PC-3 (cell line): ENCODE measurements at regions not wholly inside any gene's neighbourhood (a gene's known extent, or its start where the extent isn't known, plus 50 kb on each side); places are given as distances from the start of the nearest gene placed in this dataset.
"Not testable (repeated sequence)": the region's sequence is repeated elsewhere in the genome, so short reads cannot be mapped to it uniquely, and the experiment has no call there.

ENCODE experiments used
- ATAC-seq: fragments of 200-7000 bp; cut with Tn5 transposase; 2 replicates; pipeline ENCODE4 v1.9.1; 2020; ENCODE audit warnings: mild to moderate bottlenecking, moderate library complexity
- BruUV-seq: library from RNA; stranded (reverse); fragments of 400-500 nt; replicated peaks from 2 replicates; lab custom pipeline; 2021; lab: Mats Ljungman, UMichigan
- CTCF ChIA-PET: fragments of 300-600 bp; sonication (Branson Sonifier 250); formaldehyde crosslinking; loops from one replicate; lab custom pipeline; 2022; ENCODE audit warnings: antibody characterized with exemption; lab: Charles Lee
- POLR2A ChIA-PET: fragments of 300-600 bp; sonication (Branson Sonifier 250); formaldehyde crosslinking; loops from one replicate; lab custom pipeline; 2022; ENCODE audit warnings: antibody characterized with exemption; ENCODE audit not compliant: unreplicated experiment; lab: Charles Lee
- DNase-seq: peaks from one replicate; pipeline ENCODE4 v3.0.0-alpha.2; 2015
- H2AFZ ChIP-seq: fragments of 300-600 bp; sonication (generic); 2 replicates; pipeline ENCODE4 v1.6.0; 2016; ENCODE audit warnings: antibody characterized with exemption, low read length
- H3F3A ChIP-seq: fragments of 300-600 bp; sonication (generic); one replicate; pipeline ENCODE4 v1.6.0; 2017; ENCODE audit warnings: antibody characterized with exemption, low read length, control low read depth, mild to moderate bottlenecking; ENCODE audit not compliant: unreplicated experiment
- H3K27ac ChIP-seq: fragments of 300-600 bp; sonication (generic); 2 replicates; pipeline ENCODE4 v1.5.1; 2016; ENCODE audit warnings: mild to moderate bottlenecking, low read length
- H3K27me3 ChIP-seq: fragments of 300-600 bp; sonication (generic); 2 replicates; pipeline ENCODE4 v1.6.1; 2016; ENCODE audit warnings: low read length, mixed read lengths
- H3K36me3 ChIP-seq: fragments of 300-600 bp; sonication (generic); 2 replicates; pipeline ENCODE4 v1.6.1; 2016; ENCODE audit warnings: low read depth, mixed run types, low read length, mixed read lengths
- H3K4me1 ChIP-seq: fragments of 300-600 bp; sonication (generic); 2 replicates; pipeline ENCODE4 v1.5.1; 2016; ENCODE audit warnings: low read length; ENCODE audit not compliant: insufficient read depth
- H3K4me2 ChIP-seq: fragments of 300-600 bp; sonication (generic); 2 replicates; pipeline ENCODE4 v1.6.0; 2016; ENCODE audit warnings: low read length
- H3K4me3 ChIP-seq: fragments of 300-600 bp; sonication (generic); 2 replicates; pipeline ENCODE4 v1.5.1; 2016; ENCODE audit warnings: mild to moderate bottlenecking, low read length, mixed read lengths
- H3K79me2 ChIP-seq: fragments of 300-600 bp; sonication (generic); 2 replicates; pipeline ENCODE4 v1.6.1; 2017; ENCODE audit warnings: low read length, mixed read lengths
- H3K9ac ChIP-seq: fragments of 300-600 bp; sonication (generic); 2 replicates; pipeline ENCODE4 v1.6.0; 2016; ENCODE audit warnings: mild to moderate bottlenecking, low read length
- H3K9me2 ChIP-seq: fragments of 300-600 bp; sonication (generic); replicated peaks from 2 replicates; pipeline ENCODE4 v1.6.1; 2016; ENCODE audit warnings: mixed run types, low read length, mixed read lengths
- H3K9me3 ChIP-seq: fragments of 300-600 bp; sonication (generic); 2 replicates; pipeline ENCODE4 v1.6.1; 2016; ENCODE audit warnings: low read length, mixed read lengths
- H4K20me1 ChIP-seq: fragments of 300-600 bp; sonication (generic); 2 replicates; pipeline ENCODE4 v1.6.1; 2016; ENCODE audit warnings: low read length, mixed read lengths
- intact Hi-C: fragments of 100-400 bp; cut with micrococcal nuclease; formaldehyde crosslinking; loops from 2 replicates; pipeline ENCODE4 v1.9.0; 2023

DNA sequence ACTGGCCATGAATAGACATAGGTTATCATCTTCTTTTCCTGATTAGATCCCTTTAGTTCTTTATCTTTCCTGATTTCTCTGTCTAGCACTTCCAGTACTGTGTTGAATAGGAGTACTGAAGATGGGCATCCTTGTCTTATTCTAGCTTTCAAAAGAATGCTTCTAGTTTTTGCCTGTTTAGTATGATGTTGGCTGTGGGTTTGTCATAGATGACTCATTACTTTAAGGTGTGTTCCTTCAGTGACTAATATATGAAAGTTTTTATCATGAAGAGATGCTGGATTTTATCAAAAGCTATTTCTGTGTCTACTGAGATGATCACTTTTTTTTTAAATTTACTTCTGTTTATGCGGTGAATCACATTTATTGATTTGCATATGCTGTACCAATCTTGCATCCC is 832.3 kb downstream of the PCDH11X start:
- ATAC-seq, result peak; percentile 78
- H3K27me3 ChIP-seq, H3K9me2 ChIP-seq, H3K36me3 ChIP-seq, CTCF ChIA-PET, H3K27ac ChIP-seq, H3K4me3 ChIP-seq, H3K4me2 ChIP-seq, DNase-seq, H4K20me1 ChIP-seq, POLR2A ChIA-PET, BruUV-seq, H3K9ac ChIP-seq, H3F3A ChIP-seq, intact Hi-C loops, H3K4me1 ChIP-seq, H2AFZ ChIP-seq, H3K79me2 ChIP-seq, H3K9me3 ChIP-seq: not testable (repeated sequence)

DNA sequence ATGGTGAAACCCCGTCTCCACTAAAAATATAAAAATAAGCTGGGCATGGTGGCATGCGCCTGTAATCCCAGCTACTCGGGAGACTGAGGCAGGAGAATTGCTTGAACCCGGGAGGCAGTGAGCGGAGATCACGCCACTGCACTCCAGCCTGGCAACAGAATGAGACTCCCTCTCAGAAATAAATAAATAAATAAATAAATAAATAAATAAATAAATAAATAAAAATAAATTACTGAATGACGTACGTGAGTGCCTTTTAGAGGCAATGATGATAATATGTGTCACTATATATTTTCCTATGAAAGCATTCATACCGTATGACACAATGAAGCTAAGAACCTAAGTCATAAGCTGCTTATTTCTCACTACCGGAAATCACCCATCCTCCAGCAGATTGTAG is 847.5 kb downstream of the PCDH11X start:
- H3K4me3 ChIP-seq, H3K4me1 ChIP-seq, DNase-seq, H3K4me2 ChIP-seq, H3K9me2 ChIP-seq, BruUV-seq, CTCF ChIA-PET, H3K9ac ChIP-seq, POLR2A ChIA-PET, ATAC-seq, H4K20me1 ChIP-seq, H3K9me3 ChIP-seq, intact Hi-C loops, H3K27ac ChIP-seq, H3K27me3 ChIP-seq, H2AFZ ChIP-seq, H3F3A ChIP-seq, H3K36me3 ChIP-seq, H3K79me2 ChIP-seq: not testable (repeated sequence)

DNA sequence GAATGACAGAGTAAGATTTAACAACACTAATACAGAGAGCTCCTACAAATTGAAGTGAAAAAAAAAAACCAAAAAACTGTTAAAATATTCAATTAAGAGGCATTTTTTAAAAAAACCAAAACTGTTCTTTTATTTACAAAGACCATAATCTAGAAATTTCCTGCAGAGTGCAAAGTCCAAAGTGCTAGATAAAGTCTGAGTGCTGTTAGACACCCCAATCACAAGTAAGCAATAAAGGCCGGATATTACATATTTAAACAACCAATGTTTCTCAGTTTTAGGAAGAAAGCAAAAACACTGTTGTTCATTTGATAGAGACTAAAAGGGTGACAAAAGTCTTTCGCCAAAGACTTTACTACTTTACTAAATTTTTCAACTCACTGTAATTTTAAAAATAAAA is 878.4 kb downstream of the PCDH11X start:
- H3K9ac ChIP-seq, H3K4me2 ChIP-seq, BruUV-seq, POLR2A ChIA-PET, H4K20me1 ChIP-seq, H2AFZ ChIP-seq, H3K27me3 ChIP-seq, H3K4me3 ChIP-seq, H3F3A ChIP-seq, H3K9me3 ChIP-seq, H3K9me2 ChIP-seq, DNase-seq, H3K4me1 ChIP-seq, intact Hi-C loops, H3K79me2 ChIP-seq, ATAC-seq, H3K36me3 ChIP-seq, CTCF ChIA-PET, H3K27ac ChIP-seq: not testable (repeated sequence)

DNA sequence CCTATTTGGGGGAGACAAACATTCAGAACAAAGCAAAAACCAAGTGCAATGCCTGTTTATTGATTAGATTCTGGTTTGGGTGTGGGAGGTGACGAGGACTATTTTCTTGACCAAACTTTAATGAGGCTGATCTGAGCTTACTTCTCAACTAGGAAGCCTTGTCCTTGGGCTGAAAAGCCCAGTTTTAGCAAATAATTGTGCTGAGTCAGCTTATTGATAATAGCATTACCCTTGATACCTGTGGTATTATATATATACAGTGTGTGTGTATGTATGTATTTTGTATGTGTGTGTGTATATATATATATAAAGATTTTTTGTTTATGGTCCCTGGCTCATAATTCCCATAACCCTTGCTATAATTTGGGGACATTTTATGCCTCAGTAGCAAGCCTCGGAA is 880.6 kb downstream of the PCDH11X start:
- H3K4me2 ChIP-seq, H3K27me3 ChIP-seq, H3K36me3 ChIP-seq, H3K9me2 ChIP-seq, H3K79me2 ChIP-seq, H3K4me1 ChIP-seq, H3K9ac ChIP-seq, intact Hi-C loops, H3K27ac ChIP-seq, ATAC-seq, DNase-seq, H3K9me3 ChIP-seq, H3K4me3 ChIP-seq, CTCF ChIA-PET, H3F3A ChIP-seq, POLR2A ChIA-PET, BruUV-seq, H4K20me1 ChIP-seq, H2AFZ ChIP-seq: not testable (repeated sequence)

DNA sequence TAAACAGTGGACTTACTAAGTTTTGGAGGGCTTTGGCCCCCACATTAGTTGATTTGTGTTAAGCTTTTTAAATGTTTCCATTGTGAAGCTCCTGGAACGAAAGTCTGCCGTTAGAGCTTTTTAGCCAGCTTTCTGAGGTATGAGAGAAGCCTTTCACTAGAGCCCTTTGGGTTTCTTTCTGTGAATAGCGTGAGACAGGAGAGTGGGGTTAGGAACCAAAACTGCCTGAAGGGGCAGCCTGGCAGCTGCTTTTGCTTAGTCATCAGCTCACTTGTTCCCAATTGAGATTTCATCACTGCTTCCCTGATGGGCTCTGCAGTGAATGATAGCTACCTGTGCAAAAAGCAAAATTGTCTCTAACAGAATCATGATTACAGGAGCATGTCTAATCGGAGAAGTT is 913.6 kb downstream of the PCDH11X start:
- H3F3A ChIP-seq, H3K9me2 ChIP-seq, H3K9me3 ChIP-seq, H3K27me3 ChIP-seq, H3K36me3 ChIP-seq, POLR2A ChIA-PET, H3K4me1 ChIP-seq, BruUV-seq, H4K20me1 ChIP-seq, intact Hi-C loops, DNase-seq, H3K27ac ChIP-seq, ATAC-seq, H3K4me3 ChIP-seq, H3K4me2 ChIP-seq, H3K79me2 ChIP-seq, CTCF ChIA-PET, H3K9ac ChIP-seq, H2AFZ ChIP-seq: not testable (repeated sequence)

DNA sequence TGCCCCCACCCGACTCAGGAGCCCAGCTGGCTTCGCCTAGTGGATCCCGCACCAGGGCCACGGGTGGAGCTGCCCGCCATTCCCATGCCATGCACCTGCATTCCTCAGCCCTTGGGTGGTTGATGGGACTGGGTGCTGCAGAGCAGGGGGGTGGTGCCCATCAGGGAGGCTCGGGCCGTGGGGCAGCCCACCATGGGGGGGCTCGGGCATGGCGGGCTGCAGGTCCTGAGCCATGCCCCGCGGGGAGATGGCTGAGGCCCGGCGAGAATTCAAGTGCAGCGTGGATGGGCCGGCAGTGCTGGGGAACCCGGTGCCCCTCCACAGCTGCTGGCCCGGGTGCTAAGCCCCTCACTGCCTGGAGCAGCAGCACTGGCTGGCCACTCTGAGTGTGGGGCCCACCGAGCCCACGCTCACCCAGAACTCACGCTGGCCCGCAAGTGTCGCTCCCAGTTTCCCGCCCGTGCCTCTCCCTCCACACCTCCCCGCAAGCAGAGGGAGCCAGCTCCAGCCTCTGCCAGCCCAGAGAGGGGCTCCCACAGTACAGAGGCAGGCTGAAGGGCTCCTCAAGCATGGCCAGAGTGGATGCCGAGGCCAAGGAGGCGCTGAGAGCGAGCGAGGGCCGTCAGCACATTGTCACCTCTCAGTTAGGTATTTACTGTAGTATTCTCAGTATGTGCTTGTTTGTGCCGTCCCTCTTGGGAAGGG is 920.4 kb downstream of the PCDH11X start:
- H3K9me3 ChIP-seq, H4K20me1 ChIP-seq, ATAC-seq, POLR2A ChIA-PET, H3K27ac ChIP-seq, H2AFZ ChIP-seq, DNase-seq, H3K4me2 ChIP-seq, CTCF ChIA-PET, H3K4me3 ChIP-seq, intact Hi-C loops, H3K9me2 ChIP-seq, H3K36me3 ChIP-seq, H3F3A ChIP-seq, H3K27me3 ChIP-seq, H3K9ac ChIP-seq, BruUV-seq, H3K79me2 ChIP-seq, H3K4me1 ChIP-seq: not testable (repeated sequence)

DNA sequence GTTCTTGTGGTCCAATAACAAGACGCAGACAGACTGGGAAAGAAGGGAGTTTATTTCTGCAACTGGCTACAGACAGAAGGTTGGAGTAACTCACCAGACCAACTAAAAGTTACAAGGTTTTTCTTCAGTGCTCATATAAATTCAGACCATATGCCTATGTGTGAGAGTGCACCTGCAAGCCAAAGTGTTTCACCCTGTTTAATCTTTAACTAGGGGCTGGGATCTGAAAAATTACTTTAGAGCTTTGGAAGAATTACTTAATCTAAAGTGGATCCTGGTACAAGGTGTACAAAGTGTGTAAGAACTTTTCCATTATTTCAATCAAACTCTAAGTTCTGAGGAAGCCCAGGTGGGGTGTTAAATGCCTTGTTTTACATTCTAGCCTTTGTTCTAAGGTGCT is 930.6 kb downstream of the PCDH11X start:
- BruUV-seq, CTCF ChIA-PET, H3K9me2 ChIP-seq, H4K20me1 ChIP-seq, H3K4me3 ChIP-seq, H3K27me3 ChIP-seq, H3K36me3 ChIP-seq, H2AFZ ChIP-seq, POLR2A ChIA-PET, intact Hi-C loops, H3K27ac ChIP-seq, H3F3A ChIP-seq, H3K4me1 ChIP-seq, ATAC-seq, H3K4me2 ChIP-seq, DNase-seq, H3K9ac ChIP-seq, H3K9me3 ChIP-seq, H3K79me2 ChIP-seq: not testable (repeated sequence)
